Adipocyte (in vitro differentiated cells): ENCODE measurements at regions not wholly inside any gene's neighbourhood (a gene's known extent, or its start where the extent isn't known, plus 50 kb on each side); places are given as distances from the start of the nearest gene placed in this dataset.

Experiments used
- DNase-seq: peaks from one replicate; pipeline ENCODE4 v3.0.0-alpha.2; 2015; ENCODE audit warnings: low read depth
- H3K27me3 ChIP-seq: replicated peaks from 2 replicates; pipeline ENCODE4 v1.7.0; 2013; ENCODE audit warnings: mild to moderate bottlenecking, low read length, moderate library complexity; ENCODE audit not compliant: control insufficient read depth, insufficient read depth
- H3K36me3 ChIP-seq: 2 replicates; pipeline ENCODE4 v1.7.0; 2013; ENCODE audit warnings: low read length, mild to moderate bottlenecking, moderate library complexity; ENCODE audit not compliant: control insufficient read depth, insufficient read depth, severe bottlenecking
- H3K4me1 ChIP-seq: 2 replicates; pipeline ENCODE4 v1.7.0; 2013; ENCODE audit warnings: mild to moderate bottlenecking, low read length, moderate library complexity; ENCODE audit not compliant: control insufficient read depth, insufficient read depth
- H3K4me3 ChIP-seq: 2 replicates; pipeline ENCODE4 v1.7.0; 2013; ENCODE audit warnings: mild to moderate bottlenecking, low read length, moderate library complexity
- H3K9ac ChIP-seq: 2 replicates; pipeline ENCODE4 v1.7.0; 2013; ENCODE audit warnings: mild to moderate bottlenecking, low read length, moderate library complexity
- H3K9me3 ChIP-seq: 2 replicates; pipeline ENCODE4 v1.7.0; 2013; ENCODE audit warnings: mild to moderate bottlenecking, low read length, moderate library complexity; ENCODE audit not compliant: control insufficient read depth

GRCh38 chr7:52652621-52653020 is 382.8 kb upstream of the POM121L12 start:
- no peak overlapping the region for H3K4me3 ChIP-seq

GRCh38 chr7:52648872-52649271 is 386.6 kb upstream of the POM121L12 start:
- no peaks in the 10 kb centered on the region for H3K27me3 ChIP-seq
- H3K9me3 ChIP-seq = no peaks in the 10 kb centered on the region
- DNase-seq = no peak
- no peaks in the 10 kb centered on the region for H3K36me3 ChIP-seq
- H3K4me3 ChIP-seq = no peak overlapping the region
- no peaks in the 10 kb centered on the region for H3K4me1 ChIP-seq
- no peak overlapping the region for H3K9ac ChIP-seq

More at GRCh38 chr7:52652621-52653020, 382.8 kb upstream of the POM121L12 start:
- no peaks in the 10 kb centered on the region for H3K9me3 ChIP-seq
- no peak overlapping the region for H3K9ac ChIP-seq
- H3K36me3 ChIP-seq = no peaks in the 10 kb centered on the region
- H3K27me3 ChIP-seq = no peaks in the 10 kb centered on the region
- DNase-seq = no peak
- no peaks in the 10 kb centered on the region for H3K4me1 ChIP-seq

GRCh38 chr7:52647046-52647445 is 388.4 kb upstream of the POM121L12 start:
- DNase-seq = no peak
- Histone ChIP-seq H3K9ac (no peak overlapping the region), H3K9me3 (no peaks in the 10 kb centered on the region), H3K27me3 (no peaks in the 10 kb centered on the region), H3K36me3 (no peaks in the 10 kb centered on the region), H3K4me3 (no peak overlapping the region), H3K4me1 (no peaks in the 10 kb centered on the region)

GRCh38 chr7:52639981-52640380 is 395.5 kb upstream of the POM121L12 start:
- Histone ChIP-seq H3K9ac (no peak overlapping the region), H3K4me3 (no peak overlapping the region), H3K9me3 (peaks cover 2% of the 10 kb centered on the region), H3K4me1 (no peaks in the 10 kb centered on the region), H3K27me3 (no peaks in the 10 kb centered on the region), H3K36me3 (no peaks in the 10 kb centered on the region)
- DNase-seq = no peak

- DNase-seq = no peak
- Histone ChIP-seq H3K4me1 (no peaks in the 10 kb centered on the region), H3K36me3 (no peaks in the 10 kb centered on the region), H3K27me3 (no peaks in the 10 kb centered on the region), H3K9me3 (peaks cover 2% of the 10 kb centered on the region), H3K9ac (no peak overlapping the region), H3K4me3 (no peak overlapping the region)
Observed at GRCh38 chr7:52639126-52639525, 396.3 kb upstream of the POM121L12 start.

- no peaks in the 10 kb centered on the region for H3K36me3 ChIP-seq
- peaks cover 2% of the 10 kb centered on the region for H3K9me3 ChIP-seq
- H3K27me3 ChIP-seq = no peaks in the 10 kb centered on the region
- DNase-seq = no peak
- no peaks in the 10 kb centered on the region for H3K4me1 ChIP-seq
- H3K9ac ChIP-seq = no peak overlapping the region
- no peak overlapping the region for H3K4me3 ChIP-seq
Observed at GRCh38 chr7:52635021-52635420, 400.4 kb upstream of the POM121L12 start.

GRCh38 chr7:52620849-52621248 is 414.6 kb upstream of the POM121L12 start:
- Histone ChIP-seq H3K36me3 (no peaks in the 10 kb centered on the region), H3K4me3 (no peak overlapping the region), H3K9ac (no peak overlapping the region), H3K4me1 (no peaks in the 10 kb centered on the region), H3K27me3 (no peaks in the 10 kb centered on the region), H3K9me3 (no peaks in the 10 kb centered on the region)
- no peak for DNase-seq

- Histone ChIP-seq H3K4me1 (no peaks in the 10 kb centered on the region), H3K36me3 (no peaks in the 10 kb centered on the region), H3K9me3 (no peaks in the 10 kb centered on the region), H3K27me3 (no peaks in the 10 kb centered on the region), H3K4me3 (no peak overlapping the region), H3K9ac (no peak overlapping the region)
- DNase-seq = no peak
Observed at GRCh38 chr7:52616552-52616951, 418.9 kb upstream of the POM121L12 start.

- Histone ChIP-seq H3K27me3 (no peaks in the 10 kb centered on the region), H3K4me1 (no peaks in the 10 kb centered on the region), H3K36me3 (no peaks in the 10 kb centered on the region), H3K9me3 (no peaks in the 10 kb centered on the region), H3K9ac (no peak overlapping the region), H3K4me3 (no peak overlapping the region)
- no peak for DNase-seq
Observed at GRCh38 chr7:52615021-52615695, 420.3 kb upstream of the POM121L12 start.

GRCh38 chr7:52609511-52609910 is 425.9 kb upstream of the POM121L12 start:
- Histone ChIP-seq H3K36me3 (no peaks in the 10 kb centered on the region), H3K4me1 (no peaks in the 10 kb centered on the region), H3K9ac (no peak overlapping the region), H3K9me3 (no peaks in the 10 kb centered on the region), H3K27me3 (no peaks in the 10 kb centered on the region), H3K4me3 (no peak overlapping the region)
- DNase-seq = no peak

- no peak overlapping the region for H3K4me3 ChIP-seq
- peaks cover 4% of the 10 kb centered on the region for H3K9me3 ChIP-seq
- no peaks in the 10 kb centered on the region for H3K27me3 ChIP-seq
- no peak for DNase-seq
- H3K9ac ChIP-seq = no peak overlapping the region
- no peaks in the 10 kb centered on the region for H3K4me1 ChIP-seq
- no peaks in the 10 kb centered on the region for H3K36me3 ChIP-seq
Observed at GRCh38 chr7:52592698-52593097, 442.7 kb upstream of the POM121L12 start.

GRCh38 chr7:52586704-52587103 is 448.7 kb upstream of the POM121L12 start:
- no peak overlapping the region for H3K9ac ChIP-seq
- no peaks in the 10 kb centered on the region for H3K4me1 ChIP-seq
- H3K4me3 ChIP-seq = no peak overlapping the region
- H3K27me3 ChIP-seq = no peaks in the 10 kb centered on the region
- H3K36me3 ChIP-seq = no peaks in the 10 kb centered on the region
- H3K9me3 ChIP-seq = no peaks in the 10 kb centered on the region
- DNase-seq = no peak
